ENCODE measurements at regions not wholly inside any gene's neighbourhood (a gene's known extent, or its start where the extent isn't known, plus 50 kb on each side); places are given as distances from the start of the nearest gene placed in this dataset.

DNA sequence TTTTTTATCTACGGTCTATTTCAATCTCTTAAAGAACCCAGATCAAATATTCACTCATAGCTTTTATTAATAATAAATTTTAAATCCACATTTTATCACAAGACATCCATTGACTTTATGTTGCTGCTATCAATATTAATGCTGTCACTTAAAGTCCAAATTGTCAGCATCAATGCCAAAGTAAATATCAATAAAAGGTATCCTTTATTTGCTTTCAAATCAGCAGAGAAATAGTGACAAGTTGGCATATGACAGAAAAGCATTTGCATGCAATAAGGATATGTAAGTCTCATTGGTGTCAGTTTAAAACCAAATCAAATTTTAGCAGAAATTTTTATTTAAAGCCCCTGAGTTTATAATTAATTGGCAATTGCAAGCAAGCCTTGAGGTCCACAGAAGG lies 775.4 kb downstream of the ADCYAP1 start:
- TF ChIP-seq, protein P1, sequence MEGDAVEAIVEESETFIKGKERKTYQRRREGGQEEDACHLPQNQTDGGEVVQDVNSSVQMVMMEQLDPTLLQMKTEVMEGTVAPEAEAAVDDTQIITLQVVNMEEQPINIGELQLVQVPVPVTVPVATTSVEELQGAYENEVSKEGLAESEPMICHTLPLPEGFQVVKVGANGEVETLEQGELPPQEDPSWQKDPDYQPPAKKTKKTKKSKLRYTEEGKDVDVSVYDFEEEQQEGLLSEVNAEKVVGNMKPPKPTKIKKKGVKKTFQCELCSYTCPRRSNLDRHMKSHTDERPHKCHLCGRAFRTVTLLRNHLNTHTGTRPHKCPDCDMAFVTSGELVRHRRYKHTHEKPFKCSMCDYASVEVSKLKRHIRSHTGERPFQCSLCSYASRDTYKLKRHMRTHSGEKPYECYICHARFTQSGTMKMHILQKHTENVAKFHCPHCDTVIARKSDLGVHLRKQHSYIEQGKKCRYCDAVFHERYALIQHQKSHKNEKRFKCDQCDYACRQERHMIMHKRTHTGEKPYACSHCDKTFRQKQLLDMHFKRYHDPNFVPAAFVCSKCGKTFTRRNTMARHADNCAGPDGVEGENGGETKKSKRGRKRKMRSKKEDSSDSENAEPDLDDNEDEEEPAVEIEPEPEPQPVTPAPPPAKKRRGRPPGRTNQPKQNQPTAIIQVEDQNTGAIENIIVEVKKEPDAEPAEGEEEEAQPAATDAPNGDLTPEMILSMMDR (IDR thresholded peaks at IDR 0.05; ENCODE audit: low read depth, low read length) = no peak
- no peak for DNase-seq (ENCODE audit: extremely low read depth, low read depth)

DNA sequence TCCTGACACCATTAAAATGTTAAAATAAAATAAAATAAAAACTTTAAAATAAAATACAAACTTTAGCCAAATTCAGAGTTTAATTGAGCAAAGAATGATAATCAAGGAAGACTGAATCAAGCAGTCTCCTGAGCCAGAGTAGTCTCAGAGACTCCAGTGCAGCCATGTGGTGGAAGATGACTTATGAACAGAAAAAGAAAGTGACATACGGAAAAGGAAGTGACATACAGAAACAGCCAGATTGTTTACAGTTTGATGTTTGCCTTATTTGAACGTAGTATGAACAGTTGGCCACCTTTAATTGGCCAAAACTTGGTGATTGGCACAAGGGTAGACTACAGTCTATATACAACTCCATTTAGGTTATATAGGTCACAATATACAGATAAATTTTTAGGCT lies 787.2 kb downstream of the ADCYAP1 start:
- TF ChIP-seq, protein P1 (IDR thresholded peaks at IDR 0.05; ENCODE audit: low read depth, low read length) = no peak
- DNase-seq (ENCODE audit: extremely low read depth, low read depth) = no peak

DNA sequence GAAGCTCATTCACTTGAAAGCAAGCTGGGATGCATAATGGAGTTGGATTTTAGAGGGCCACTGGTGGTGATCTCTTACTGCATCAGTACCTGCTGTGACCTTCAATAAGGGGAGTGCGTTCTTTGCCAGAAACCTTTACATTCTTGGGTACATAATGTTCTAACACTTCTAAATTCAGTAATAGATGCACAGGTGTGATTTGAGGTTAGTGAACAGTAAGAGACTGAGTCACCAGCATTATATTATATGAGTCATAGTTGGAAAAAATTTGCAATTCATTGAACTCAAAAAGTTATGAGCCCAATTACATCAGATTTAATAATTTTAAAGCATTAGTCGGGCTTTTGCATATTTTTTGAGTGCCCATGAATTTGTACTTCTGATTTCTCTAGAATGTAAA lies 803.3 kb downstream of the ADCYAP1 start:
- DNase-seq (ENCODE audit: extremely low read depth, low read depth) = no peak

GRCh38 chr18:1710114-1710513 lies 805.4 kb downstream of the ADCYAP1 start:
- no peak for DNase-seq (ENCODE audit: extremely low read depth, low read depth)
- TF ChIP-seq, protein P1 (IDR thresholded peaks at IDR 0.05; ENCODE audit: low read depth, low read length) = no peak

More for the DNA sequence above, 803.3 kb downstream of the ADCYAP1 start:
- TF ChIP-seq, protein P1 (IDR thresholded peaks at IDR 0.05; ENCODE audit: low read depth, low read length) = no peak

- TF ChIP-seq, protein P1 (IDR thresholded peaks at IDR 0.05; ENCODE audit: low read depth, low read length) = no peak
- DNase-seq (ENCODE audit: extremely low read depth, low read depth) = no peak
Observed at GRCh38 chr18:1732143-1732542, 827.5 kb downstream of the ADCYAP1 start.

DNA sequence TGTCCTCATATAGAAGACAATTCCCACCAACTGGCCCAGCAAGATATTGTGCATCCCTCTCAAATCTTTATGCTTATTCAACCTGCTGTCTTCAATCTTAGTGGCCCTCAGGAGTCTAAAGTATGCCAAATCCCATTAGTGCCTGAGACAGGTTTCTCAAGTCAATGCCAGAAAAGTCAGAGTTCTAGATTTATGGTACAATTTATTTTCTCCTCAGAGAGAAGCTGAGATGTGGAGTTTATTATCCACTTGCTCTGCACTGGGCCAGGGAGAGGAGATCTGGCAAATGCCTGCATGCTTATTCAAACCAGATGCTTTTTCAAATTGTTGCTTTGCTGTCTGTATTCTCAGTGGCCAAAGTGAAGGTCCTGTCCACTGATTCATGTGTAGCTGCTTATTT lies 825.2 kb downstream of the METTL4 start:
- DNase-seq (ENCODE audit: extremely low read depth, low read depth) = no peak
- TF ChIP-seq, protein P1 (IDR thresholded peaks at IDR 0.05; ENCODE audit: low read depth, low read length) = no peak

DNA sequence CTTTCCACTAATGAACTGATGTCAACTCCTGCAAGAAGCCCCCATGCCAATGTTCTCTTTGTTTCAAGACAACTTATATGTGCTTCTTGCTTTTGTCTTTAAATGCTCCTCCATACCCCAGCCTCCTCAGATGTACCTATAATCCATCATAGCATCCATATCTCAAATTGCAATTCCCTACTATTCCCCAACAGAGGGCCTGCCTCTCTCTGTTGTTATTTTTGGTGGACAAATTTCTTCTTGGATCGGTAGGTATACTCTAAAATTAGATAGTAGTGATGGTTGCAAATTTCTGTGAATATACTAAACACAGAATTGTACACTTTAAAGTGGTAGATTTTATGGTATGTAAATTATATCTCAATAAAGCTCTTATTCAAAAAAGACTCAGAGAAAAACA lies 820.1 kb downstream of the METTL4 start:
- no peak for DNase-seq (ENCODE audit: extremely low read depth, low read depth)
- TF ChIP-seq, protein P1 (IDR thresholded peaks at IDR 0.05; ENCODE audit: low read depth, low read length) = no peak

All from AG09319 (cell line).